HTR-8/SVneo (cell line): ENCODE measurements at regions not wholly inside any gene's neighbourhood (a gene's known extent, or its start where the extent isn't known, plus 50 kb on each side); places are given as distances from the start of the nearest gene placed in this dataset.
"Not testable (repeated sequence)": the region's sequence is repeated elsewhere in the genome, so short reads cannot be mapped to it uniquely, and the experiment has no call there.

Experiments used
- DNase-seq: peaks from one replicate; pipeline ENCODE4 v3.0.0; 2011; ENCODE audit warnings: low spot score, mixed read lengths; ENCODE audit not compliant: insufficient read length
- FAIRE-seq: peaks from 2 replicates; lab custom pipeline; 2011; peaks lifted over from hg19 to GRCh38; lab: Jason Lieb, UNC

DNA sequence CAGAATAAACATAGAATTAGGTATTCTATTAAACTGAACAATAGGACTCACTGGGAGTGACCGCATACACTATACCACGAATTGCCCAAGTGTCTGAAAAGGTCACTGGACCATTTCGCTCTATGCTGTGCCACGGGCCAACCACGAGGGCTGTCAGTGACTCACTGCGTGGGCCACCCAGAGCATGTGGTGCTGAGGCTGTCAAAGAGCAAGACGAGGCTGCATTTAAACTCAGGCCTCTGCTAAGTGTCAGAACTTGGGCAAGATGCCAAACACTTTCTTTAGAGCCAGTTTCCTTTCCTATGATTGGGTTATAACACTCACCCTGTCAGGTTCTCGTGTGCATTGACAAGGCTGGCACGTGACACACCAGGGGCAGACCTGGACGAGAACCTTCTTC lies 97.5 kb downstream of the SH3YL1 start:
- FAIRE-seq (no peak), DNase-seq (no peak)

- no peak for FAIRE-seq
- DNase-seq = no peak
Observed at GRCh38 chr2:165530-165929, 98.3 kb downstream of the SH3YL1 start.

- DNase-seq (no peak), FAIRE-seq (no peak)
Observed at GRCh38 chr2:162473-163382, 101.1 kb downstream of the SH3YL1 start.

- DNase-seq (no peak), FAIRE-seq (no peak)
Observed at GRCh38 chr2:161729-162128, 102.1 kb downstream of the SH3YL1 start.

- DNase-seq (no peak), FAIRE-seq (no peak)
Observed at GRCh38 chr2:151553-152334, 105.4 kb upstream of the FAM110C start.

DNA sequence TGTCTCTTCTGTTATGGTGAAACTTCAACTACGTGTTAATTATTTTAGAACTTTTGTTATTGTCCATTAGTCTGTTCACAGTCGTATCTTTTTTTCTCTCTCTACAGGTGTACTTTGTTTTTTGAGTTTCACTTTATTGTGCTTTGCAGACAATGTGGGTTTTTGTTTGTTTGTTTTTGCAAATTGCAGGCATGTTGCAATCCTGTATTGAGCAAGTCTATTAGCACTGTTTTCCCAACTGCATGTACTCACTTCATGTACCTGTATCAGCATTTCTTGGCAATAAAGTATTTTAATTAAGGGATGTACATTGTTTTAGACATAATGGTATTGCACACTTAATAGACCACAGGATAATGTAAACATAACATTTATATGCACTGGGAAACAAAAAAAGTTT lies 99.1 kb upstream of the FAM110C start:
- FAIRE-seq (no peak), DNase-seq (no peak)

DNA sequence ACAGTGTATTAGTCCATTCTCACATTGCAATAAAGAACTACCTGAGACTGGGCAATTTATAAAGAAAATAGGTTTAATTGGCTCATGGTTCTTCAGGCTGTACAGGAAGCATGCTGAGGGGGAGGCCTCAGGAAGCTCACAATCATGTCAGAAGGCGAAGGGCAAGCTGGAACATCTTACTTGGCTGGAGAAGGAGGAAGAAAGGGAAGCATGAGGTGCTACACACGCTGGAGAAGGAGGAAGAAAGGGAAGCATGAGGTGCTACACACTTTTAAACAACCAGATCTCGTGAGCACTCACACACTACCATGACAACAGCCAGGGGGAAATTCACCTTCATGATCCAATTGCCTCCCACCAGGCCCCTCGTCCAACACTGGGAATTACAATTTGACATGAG lies 95.3 kb upstream of the FAM110C start:
- FAIRE-seq (no peak), DNase-seq (no peak)

- no peak for FAIRE-seq
- DNase-seq = no peak
Observed at GRCh38 chr2:136666-137065, 90.4 kb upstream of the FAM110C start.

DNA sequence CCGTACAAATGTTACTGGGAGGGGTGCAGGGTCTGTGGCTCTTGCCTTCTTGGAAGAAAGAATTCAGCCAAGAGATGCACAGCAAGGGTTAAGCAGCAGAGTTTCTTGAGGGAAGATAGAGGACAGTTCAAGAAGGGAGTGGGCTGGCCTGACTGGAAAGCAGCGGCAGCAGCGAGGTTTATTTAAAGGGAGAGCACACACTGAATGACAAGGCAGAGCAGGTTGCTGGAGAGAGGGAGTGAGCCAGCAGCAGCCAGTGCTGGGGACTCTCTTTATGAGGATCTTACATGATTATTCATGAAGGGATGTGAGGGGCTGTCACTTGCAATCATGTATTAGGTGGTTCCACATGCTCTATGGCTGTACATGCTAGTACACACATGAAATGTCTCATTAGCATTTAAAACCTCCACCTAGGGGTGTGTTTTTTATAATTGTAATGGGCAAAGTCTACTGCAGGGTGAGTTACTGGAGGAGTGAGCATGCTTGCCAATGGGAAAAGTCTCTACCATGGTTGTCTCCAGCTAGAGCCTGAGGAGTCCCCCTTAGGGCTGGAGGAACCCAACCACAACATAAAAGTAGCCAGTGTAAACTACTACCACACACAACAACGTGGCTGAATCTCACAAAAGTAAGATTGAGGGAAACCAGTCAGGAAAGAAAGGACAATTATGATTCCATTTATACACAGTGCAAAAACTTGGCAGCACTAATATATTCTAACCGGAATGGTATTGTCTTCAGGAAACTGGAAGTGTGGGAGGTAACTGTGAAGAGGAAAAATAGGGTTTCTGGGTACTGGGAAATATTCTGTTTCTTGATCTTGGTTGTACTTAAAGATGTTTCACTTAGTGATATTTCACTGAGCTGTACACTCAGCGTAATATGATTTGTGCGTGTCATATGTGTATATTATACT lies 87.6 kb upstream of the FAM110C start:
- DNase-seq (no peak), FAIRE-seq (no peak)

GRCh38 chr2:126769-127168 lies 80.5 kb upstream of the FAM110C start:
- not testable (repeated sequence) for DNase-seq, FAIRE-seq

DNA sequence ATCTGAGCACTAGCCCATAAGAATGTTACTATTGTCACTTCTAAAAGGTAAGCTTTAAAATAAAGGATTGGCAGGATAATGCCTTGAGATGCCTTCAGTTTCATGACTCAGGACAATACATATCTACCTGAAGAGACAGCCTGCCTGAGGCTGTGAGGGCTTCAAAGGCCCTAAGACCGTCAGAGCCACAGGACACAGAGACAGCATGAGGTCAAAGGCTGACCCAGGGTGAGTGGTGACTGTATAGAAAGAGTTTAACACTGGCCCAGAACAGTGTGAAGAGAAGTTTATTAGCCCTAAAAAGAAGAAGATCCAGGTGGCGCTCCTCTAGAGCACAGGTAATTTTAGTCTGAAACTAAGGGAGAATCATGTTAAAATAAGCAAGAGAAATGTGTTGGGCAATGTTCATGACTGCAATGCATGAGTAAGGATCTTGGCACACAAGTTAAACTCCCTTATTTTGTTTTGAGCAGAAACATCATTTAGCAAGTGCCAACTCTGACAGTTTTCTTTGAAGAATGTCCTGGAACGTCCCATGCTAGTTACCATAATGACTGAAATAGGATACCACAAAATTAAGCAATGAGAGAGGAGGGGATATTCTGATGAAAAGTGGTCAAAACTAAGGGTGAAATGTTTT lies 78.1 kb upstream of the FAM110C start:
- no peak for FAIRE-seq
- no peak for DNase-seq

DNA sequence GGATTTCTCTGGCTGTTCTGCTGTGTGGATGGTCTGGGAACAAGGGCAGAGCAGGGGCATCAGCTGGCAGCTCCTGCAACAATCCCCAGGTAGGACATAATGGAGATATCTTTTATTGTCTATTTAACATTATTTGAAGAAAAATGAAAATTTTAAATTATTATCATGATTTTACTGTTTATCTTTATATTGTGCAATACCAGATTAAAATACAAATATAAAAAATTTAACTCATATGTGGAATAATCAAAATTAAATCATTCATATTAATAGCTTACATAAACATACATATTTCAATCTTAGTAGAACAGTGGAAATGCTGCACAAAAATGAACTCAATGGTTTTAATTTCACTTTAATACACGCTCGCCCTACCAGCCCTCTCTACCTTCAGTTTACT lies 70.6 kb upstream of the FAM110C start:
- FAIRE-seq = no peak
- DNase-seq = no peak

GRCh38 chr2:115303-115702 lies 69.0 kb upstream of the FAM110C start:
- no peak for DNase-seq
- FAIRE-seq = peak; percentile 13

DNA sequence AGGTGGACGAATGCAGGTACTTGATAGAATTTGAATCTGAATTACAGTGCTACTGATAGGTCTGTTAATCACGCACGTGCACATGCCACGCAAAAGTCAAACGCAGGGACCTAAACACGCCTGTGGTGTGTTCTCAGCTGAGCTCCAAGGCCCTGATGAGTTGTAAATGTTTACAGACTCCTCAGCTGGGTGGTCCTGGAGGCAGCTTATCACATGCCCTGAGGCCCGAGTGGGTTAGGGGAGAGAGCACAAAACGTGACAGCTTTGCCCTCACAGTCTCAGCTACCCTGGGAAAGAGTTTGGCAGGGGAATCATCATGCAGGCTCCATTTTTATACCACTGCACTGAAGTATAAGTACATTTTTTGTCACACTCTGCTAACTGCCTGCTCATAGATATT lies 68.3 kb upstream of the FAM110C start:
- no peak for DNase-seq
- no peak for FAIRE-seq

DNA sequence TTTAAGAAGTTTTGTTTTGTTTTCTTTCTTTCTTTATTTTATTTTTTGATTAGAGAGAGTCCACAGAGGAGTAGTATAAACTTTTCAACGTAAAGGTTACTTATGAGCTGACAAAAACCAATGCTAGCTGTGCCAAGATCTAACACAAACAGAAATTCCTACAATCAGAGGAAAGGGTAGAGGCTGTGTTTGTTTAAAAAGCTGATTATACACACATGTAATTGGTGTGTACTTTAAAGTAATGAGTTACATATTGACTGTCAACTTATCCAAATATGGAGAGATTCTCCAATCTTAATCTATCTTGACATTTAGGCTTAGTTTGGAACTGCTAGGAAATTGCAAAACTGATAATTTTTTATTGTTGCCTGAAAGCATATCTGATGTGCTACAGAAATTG lies 63.7 kb upstream of the FAM110C start:
- FAIRE-seq (no peak), DNase-seq (no peak)

- FAIRE-seq = no peak
Observed at GRCh38 chr2:108920-109809, 62.9 kb upstream of the FAM110C start.

GRCh38 chr2:101016-101415 lies 54.7 kb upstream of the FAM110C start:
- FAIRE-seq (no peak), DNase-seq (no peak)

More at GRCh38 chr2:108920-109809, 62.9 kb upstream of the FAM110C start:
- no peak for DNase-seq
